A673 (cell line): ENCODE measurements at regions not wholly inside any gene's neighbourhood (a gene's known extent, or its start where the extent isn't known, plus 50 kb on each side); places are given as distances from the start of the nearest gene placed in this dataset.

Experiments used
- EZH2 ChIP-seq: fragments of 200-600 bp; sonication (generic); IDR thresholded peaks from 2 replicates; pipeline ENCODE4 v1.6.1; 2017; ENCODE audit warnings: borderline replicate concordance, low read depth, mild to moderate bottlenecking, mixed read lengths, antibody characterized with exemption, low read length; ENCODE audit not compliant: poor library complexity, severe bottlenecking
- TF ChIP-seq, protein P1 (sequence below): fragments of 300-800, 200-600 bp; sonication (generic); conservative IDR thresholded peaks from 2 replicates; pipeline ENCODE4 v1.5.1; 2017; ENCODE audit warnings: low read depth, mild to moderate bottlenecking, antibody characterized with exemption, low read length, moderate library complexity, mixed read lengths

DNA sequence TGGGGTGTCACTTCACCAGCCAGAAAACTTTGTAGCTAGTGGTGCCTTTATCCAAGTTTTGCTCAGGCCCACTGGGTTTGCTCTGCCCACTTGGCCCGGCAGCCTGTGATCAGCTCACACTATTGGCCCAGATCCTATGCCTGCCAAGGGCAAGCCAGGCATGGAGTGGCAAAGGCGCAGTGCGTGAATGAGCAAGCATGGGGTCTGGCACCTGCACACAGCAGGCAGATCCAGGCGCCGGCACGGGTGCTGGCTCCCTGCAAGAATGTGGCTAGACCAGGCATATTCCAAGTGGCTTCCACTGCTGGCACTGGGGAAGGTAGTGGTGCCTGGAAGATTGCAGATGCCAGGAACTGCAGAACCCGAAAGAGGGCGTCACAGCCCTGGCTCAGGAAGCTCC, 346.9 kb downstream of the LMBRD1 start:
- TF ChIP-seq, protein P1, sequence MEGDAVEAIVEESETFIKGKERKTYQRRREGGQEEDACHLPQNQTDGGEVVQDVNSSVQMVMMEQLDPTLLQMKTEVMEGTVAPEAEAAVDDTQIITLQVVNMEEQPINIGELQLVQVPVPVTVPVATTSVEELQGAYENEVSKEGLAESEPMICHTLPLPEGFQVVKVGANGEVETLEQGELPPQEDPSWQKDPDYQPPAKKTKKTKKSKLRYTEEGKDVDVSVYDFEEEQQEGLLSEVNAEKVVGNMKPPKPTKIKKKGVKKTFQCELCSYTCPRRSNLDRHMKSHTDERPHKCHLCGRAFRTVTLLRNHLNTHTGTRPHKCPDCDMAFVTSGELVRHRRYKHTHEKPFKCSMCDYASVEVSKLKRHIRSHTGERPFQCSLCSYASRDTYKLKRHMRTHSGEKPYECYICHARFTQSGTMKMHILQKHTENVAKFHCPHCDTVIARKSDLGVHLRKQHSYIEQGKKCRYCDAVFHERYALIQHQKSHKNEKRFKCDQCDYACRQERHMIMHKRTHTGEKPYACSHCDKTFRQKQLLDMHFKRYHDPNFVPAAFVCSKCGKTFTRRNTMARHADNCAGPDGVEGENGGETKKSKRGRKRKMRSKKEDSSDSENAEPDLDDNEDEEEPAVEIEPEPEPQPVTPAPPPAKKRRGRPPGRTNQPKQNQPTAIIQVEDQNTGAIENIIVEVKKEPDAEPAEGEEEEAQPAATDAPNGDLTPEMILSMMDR: no peak
- no peak for TF ChIP-seq EZH2
